GM12872 (cell line): ENCODE measurements at regions not wholly inside any gene's neighbourhood (a gene's known extent, or its start where the extent isn't known, plus 50 kb on each side); places are given as distances from the start of the nearest gene placed in this dataset.

ENCODE experiments used
- TF ChIP-seq, protein P1 (sequence below): IDR thresholded peaks from 3 replicates; pipeline ENCODE4 v1.5.1; 2011; ENCODE audit warnings: low read depth, mild to moderate bottlenecking, low read length, moderate library complexity; ENCODE audit not compliant: insufficient read depth

- TF ChIP-seq, protein P1, sequence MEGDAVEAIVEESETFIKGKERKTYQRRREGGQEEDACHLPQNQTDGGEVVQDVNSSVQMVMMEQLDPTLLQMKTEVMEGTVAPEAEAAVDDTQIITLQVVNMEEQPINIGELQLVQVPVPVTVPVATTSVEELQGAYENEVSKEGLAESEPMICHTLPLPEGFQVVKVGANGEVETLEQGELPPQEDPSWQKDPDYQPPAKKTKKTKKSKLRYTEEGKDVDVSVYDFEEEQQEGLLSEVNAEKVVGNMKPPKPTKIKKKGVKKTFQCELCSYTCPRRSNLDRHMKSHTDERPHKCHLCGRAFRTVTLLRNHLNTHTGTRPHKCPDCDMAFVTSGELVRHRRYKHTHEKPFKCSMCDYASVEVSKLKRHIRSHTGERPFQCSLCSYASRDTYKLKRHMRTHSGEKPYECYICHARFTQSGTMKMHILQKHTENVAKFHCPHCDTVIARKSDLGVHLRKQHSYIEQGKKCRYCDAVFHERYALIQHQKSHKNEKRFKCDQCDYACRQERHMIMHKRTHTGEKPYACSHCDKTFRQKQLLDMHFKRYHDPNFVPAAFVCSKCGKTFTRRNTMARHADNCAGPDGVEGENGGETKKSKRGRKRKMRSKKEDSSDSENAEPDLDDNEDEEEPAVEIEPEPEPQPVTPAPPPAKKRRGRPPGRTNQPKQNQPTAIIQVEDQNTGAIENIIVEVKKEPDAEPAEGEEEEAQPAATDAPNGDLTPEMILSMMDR, result no peak
Measured at GRCh38 chr16:35203636-35204035, 1744.2 kb downstream of the TP53TG3F start.

DNA sequence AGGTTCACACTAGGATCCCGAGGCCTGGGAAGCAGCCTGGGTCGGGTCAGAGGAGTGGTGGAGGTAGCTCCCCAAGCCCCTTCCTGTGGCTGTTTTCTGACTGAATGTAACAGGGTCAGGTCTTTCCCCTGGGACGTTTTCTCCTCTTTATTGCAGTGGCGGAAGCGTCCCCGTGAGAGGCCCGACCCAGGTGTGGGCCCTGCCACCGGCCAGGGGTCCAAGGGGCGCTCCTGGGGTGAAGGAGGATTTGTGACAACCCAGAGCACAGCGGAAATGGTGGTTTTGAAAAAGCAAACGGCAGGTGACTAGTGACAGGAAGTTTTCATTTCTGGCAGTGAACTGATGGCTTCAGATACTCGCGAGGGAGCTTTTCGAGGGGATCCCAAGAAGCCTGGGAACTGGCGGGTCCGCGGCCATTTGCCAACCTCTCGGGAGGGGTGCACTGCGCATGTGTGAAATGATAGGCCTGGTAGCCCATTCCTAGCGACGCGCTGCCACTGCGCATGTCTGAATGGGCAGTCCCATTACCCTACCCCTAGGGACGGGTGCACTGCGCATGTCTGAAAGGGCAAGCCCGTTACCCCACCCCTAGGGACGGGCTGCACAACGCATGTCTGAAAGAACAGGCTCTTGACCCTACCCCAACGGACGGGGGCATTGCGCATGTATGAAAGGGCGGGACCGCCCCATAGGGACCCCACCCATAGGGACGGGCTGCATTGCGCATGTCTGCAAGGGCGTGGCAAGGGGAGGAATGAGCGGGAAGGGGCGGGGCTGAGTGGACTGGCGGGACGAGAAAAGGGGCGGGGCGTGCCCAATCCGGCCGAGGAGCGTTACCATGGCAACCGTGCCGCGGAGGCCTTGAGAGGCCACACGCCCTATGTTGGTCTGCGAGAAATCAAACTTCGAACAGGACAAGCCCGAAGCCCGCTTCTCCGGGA lies 1747.9 kb downstream of the TP53TG3F start:
- TF ChIP-seq, protein P1, result no peak

DNA sequence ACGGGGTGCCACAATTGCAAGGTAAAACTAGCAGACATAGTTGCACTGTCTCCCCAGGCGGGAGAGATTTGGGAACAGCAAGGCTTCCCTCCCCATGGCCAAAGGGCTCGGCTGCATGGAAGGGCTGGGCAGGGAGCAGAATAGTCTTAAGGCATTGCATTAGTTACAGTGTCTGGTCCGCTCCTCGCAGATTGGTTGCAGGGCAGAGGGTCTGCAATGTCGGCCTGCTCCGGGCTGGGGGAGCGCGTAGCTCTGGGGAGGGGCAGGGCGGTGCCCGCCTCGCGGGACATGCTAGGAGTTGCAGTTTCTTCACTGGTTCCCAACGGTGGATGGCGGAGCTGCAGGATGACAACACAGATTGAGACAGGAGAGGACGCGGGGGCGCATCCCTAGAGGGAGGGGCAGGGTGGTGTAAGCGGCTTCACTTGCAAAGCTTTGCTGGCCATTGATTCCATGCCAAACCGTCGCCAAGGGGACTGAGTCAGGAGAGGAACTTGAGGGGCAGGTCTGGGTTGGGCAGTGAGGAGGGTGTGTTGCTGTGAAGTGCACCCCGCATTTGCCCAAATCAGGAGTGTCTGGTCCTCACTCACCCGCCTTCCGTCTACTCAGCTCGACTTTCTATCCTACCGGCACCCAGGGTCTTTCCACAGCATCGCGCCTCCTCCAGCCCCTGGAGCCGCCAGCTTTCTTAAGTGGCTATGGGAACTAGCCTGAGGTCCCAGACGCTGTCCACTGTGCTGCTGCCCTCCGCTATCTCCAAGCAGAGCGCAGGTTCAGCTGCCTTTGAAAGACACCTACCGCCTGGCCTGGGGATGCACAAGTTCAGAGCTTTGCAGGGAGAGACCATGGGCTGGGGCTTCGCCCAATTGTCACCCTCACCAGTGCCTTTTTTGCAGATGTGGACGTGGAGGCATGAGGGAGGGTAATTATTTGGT lies 1748.9 kb downstream of the TP53TG3F start:
- TF ChIP-seq, protein P1, result no peak

- TF ChIP-seq, protein P1, result no peak
Measured at GRCh38 chr16:35210681-35211433, 1751.4 kb downstream of the TP53TG3F start.

GRCh38 chr16:35214840-35215239 lies 1755.4 kb downstream of the TP53TG3F start:
- TF ChIP-seq, protein P1, result no peak

DNA sequence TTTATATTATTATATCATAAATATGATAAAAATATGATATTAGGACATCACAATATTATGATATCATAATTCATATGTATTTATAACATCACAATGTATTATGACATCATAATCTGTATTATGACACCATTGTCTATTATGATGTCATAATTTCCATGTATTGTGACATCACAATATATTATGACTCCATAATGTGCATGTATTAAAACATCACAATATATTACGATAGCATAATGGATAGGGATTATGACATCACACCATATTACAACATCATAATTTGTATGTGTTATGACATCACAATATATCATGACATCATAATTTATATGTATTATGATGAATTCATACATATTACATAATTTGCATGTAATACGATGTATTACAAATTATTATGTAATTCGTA lies 1755.9 kb downstream of the TP53TG3F start:
- TF ChIP-seq, protein P1, result no peak
